Fibroblast of lung (primary cell): ENCODE measurements at regions not wholly inside any gene's neighbourhood (a gene's known extent, or its start where the extent isn't known, plus 50 kb on each side); places are given as distances from the start of the nearest gene placed in this dataset.
A peak's percentile ranks its signal among the peaks of the same experiment; 100 is the strongest.
"Not testable (repeated sequence)": the region's sequence is repeated elsewhere in the genome, so short reads cannot be mapped to it uniquely, and the experiment has no call there.

Experiments used
- DNase-seq, 2 donors: peaks; one replicate each; pipeline versions ENCODE4 v3.0.0 to v3.0.0-alpha.2; 2010; ENCODE audit warnings: low read depth in 2 of 2
- H2AFZ ChIP-seq: 2 replicates; pipeline ENCODE4 v1.5.1; 2012; ENCODE audit warnings: low read length, control low read depth, inconsistent platforms
- H3K27ac ChIP-seq: 2 replicates; pipeline ENCODE4 v1.5.1; 2011; ENCODE audit warnings: low read length, control low read depth; ENCODE audit not compliant: insufficient read depth
- H3K27me3 ChIP-seq: 2 replicates; pipeline ENCODE4 v1.5.1; 2011; ENCODE audit warnings: mild to moderate bottlenecking, low read length; ENCODE audit not compliant: control insufficient read depth, insufficient read depth
- H3K36me3 ChIP-seq: 2 replicates; pipeline ENCODE4 v1.5.1; 2011; ENCODE audit warnings: low read length; ENCODE audit not compliant: control insufficient read depth, insufficient read depth
- H3K4me1 ChIP-seq: 2 replicates; pipeline ENCODE4 v1.5.1; 2011; ENCODE audit warnings: low read length; ENCODE audit not compliant: control insufficient read depth, insufficient read depth; ENCODE audit errors: extremely low read depth
- H3K4me2 ChIP-seq: 2 replicates; pipeline ENCODE4 v1.5.1; 2011; ENCODE audit warnings: low read length, control low read depth; ENCODE audit not compliant: insufficient read depth; ENCODE audit errors: extremely low read depth
- H3K4me3 ChIP-seq, 4 experiments: fragments of 200-600 bp in 1 of 4; sonication (generic) in 1 of 4; replicated peaks in 1 of 4; 2 replicates each; pipeline ENCODE4 v1.5.1; 2011 to 2016; ENCODE audit warnings: low read length in 4 of 4, low read depth in 3 of 4, mild to moderate bottlenecking in 3 of 4, control low read depth in 2 of 4, inconsistent platforms in 1 of 4, mixed read lengths in 1 of 4; ENCODE audit not compliant: insufficient read depth in 1 of 4; ENCODE audit errors: control extremely low read depth in 1 of 4
- H3K79me2 ChIP-seq: 2 replicates; pipeline ENCODE4 v1.5.1; 2012; ENCODE audit warnings: mild to moderate bottlenecking, low read length, inconsistent platforms; ENCODE audit not compliant: control insufficient read depth, insufficient read depth
- H3K9ac ChIP-seq: 2 replicates; pipeline ENCODE4 v1.5.1; 2011; ENCODE audit warnings: mild to moderate bottlenecking, low read length, control low read depth; ENCODE audit not compliant: insufficient read depth
- H3K9me3 ChIP-seq: 2 replicates; pipeline ENCODE4 v1.5.1; 2012; ENCODE audit warnings: low read depth, low read length; ENCODE audit not compliant: control insufficient read depth, insufficient read depth
- H4K20me1 ChIP-seq: 2 replicates; pipeline ENCODE4 v1.5.1; 2011; ENCODE audit warnings: low read length; ENCODE audit not compliant: control insufficient read depth, insufficient read depth; ENCODE audit errors: extremely low read depth
- CTCF ChIP-seq, 2 donors: IDR thresholded peaks in 1 of 2; conservative IDR thresholded peaks in 1 of 2; 1 replicate in 1 of 2; 2 replicates in 1 of 2; pipeline ENCODE4 v1.5.1; 2011 to 2012; ENCODE audit warnings: low read length in 2 of 2, control low read depth in 1 of 2, inconsistent platforms in 1 of 2, low read depth in 1 of 2, mild to moderate bottlenecking in 1 of 2
- EZH2 ChIP-seq: IDR thresholded peaks from 2 replicates; pipeline ENCODE4 v1.5.1; 2012; ENCODE audit warnings: low read length, control low read depth, mild to moderate bottlenecking; ENCODE audit errors: missing control alignments

- H4K20me1 ChIP-seq = no peaks in the 10 kb centered on the region
- H3K9me3 ChIP-seq = no peaks in the 10 kb centered on the region
- H3K27ac ChIP-seq = no peak overlapping the region
- H3K27me3 ChIP-seq = no peaks in the 10 kb centered on the region
- no peaks in the 10 kb centered on the region for H3K4me1 ChIP-seq
- no peak overlapping the region for H2AFZ ChIP-seq
- DNase-seq = no peak
- no peak overlapping the region for H3K9ac ChIP-seq
- no peak for TF ChIP-seq EZH2
- TF ChIP-seq CTCF (conservative IDR thresholded peaks at IDR 0.05 in 1 of 2, IDR thresholded peaks at IDR 0.05 in 1 of 2; ENCODE audit: low read depth in 1 of 2, low read length in 2 of 2) = no peak
- H3K4me3 ChIP-seq = no peak overlapping the region
- no peaks in the 10 kb centered on the region for H3K79me2 ChIP-seq
- H3K36me3 ChIP-seq = no peaks in the 10 kb centered on the region
- H3K4me2 ChIP-seq = no peak overlapping the region
Measured at GRCh38 chrX:40854242-40854641, 118.9 kb upstream of the MED14 start.

GRCh38 chrX:40855411-40855810, 120.1 kb upstream of the MED14 start:
- peak in 1 of 2 donors; percentile 41 for DNase-seq
- no peaks in the 10 kb centered on the region for H3K36me3 ChIP-seq

GRCh38 chrX:40855932-40856515, 120.7 kb upstream of the MED14 start:
- no peaks in the 10 kb centered on the region for H3K79me2 ChIP-seq
- no peak for DNase-seq
- no peak for TF ChIP-seq CTCF (conservative IDR thresholded peaks at IDR 0.05 in 1 of 2, IDR thresholded peaks at IDR 0.05 in 1 of 2; ENCODE audit: low read depth in 1 of 2, low read length in 2 of 2)
- no peak for TF ChIP-seq EZH2
- no peak overlapping the region for H3K9ac ChIP-seq
- H3K27me3 ChIP-seq = no peaks in the 10 kb centered on the region
- no peak overlapping the region for H3K27ac ChIP-seq
- H3K4me2 ChIP-seq = no peak overlapping the region
- no peaks in the 10 kb centered on the region for H3K9me3 ChIP-seq
- H2AFZ ChIP-seq = no peak overlapping the region
- no peaks in the 10 kb centered on the region for H3K36me3 ChIP-seq
- H3K4me1 ChIP-seq = no peaks in the 10 kb centered on the region
- H4K20me1 ChIP-seq = no peaks in the 10 kb centered on the region
- H3K4me3 ChIP-seq = no peak overlapping the region

More at GRCh38 chrX:40855411-40855810, 120.1 kb upstream of the MED14 start:
- no peaks in the 10 kb centered on the region for H3K79me2 ChIP-seq
- H3K27ac ChIP-seq = no peak overlapping the region
- no peak overlapping the region for H3K4me2 ChIP-seq
- no peaks in the 10 kb centered on the region for H3K4me1 ChIP-seq
- H3K9me3 ChIP-seq = no peaks in the 10 kb centered on the region
- H3K27me3 ChIP-seq = no peaks in the 10 kb centered on the region
- H3K9ac ChIP-seq = no peak overlapping the region
- no peaks in the 10 kb centered on the region for H4K20me1 ChIP-seq
- H3K4me3 ChIP-seq = no peak overlapping the region
- H2AFZ ChIP-seq = no peak overlapping the region
- TF ChIP-seq CTCF (conservative IDR thresholded peaks at IDR 0.05 in 1 of 2, IDR thresholded peaks at IDR 0.05 in 1 of 2; ENCODE audit: low read depth in 1 of 2, low read length in 2 of 2) (no peak), EZH2 (no peak)

- H4K20me1 ChIP-seq, DNase-seq, H3K27ac ChIP-seq, H3K9ac ChIP-seq, H3K36me3 ChIP-seq, H3K4me2 ChIP-seq, H3K9me3 ChIP-seq, H3K79me2 ChIP-seq, H2AFZ ChIP-seq, H3K4me3 ChIP-seq, H3K27me3 ChIP-seq, H3K4me1 ChIP-seq: not testable (repeated sequence)
Measured at GRCh38 chrX:40861952-40862554, 126.7 kb upstream of the MED14 start.

DNA sequence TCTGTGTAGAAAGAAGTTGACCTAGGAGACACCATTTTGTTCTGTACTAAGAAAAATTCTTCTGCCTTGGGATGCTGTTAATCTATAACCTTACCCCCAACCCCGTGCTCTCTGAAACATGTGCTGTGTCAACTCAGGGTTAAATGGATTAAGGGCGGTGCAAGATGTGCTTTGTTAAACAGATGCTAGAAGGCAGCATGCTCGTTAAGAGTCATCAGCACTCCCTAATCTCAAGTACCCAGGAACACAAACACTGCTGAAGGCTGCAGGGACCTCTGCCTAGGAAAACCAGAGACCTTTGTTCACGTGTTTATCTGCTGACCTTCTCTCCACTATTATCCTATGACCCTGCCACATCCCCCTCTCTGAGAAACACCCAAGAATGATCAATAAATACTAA, 127.9 kb upstream of the MED14 start:
- H3K4me1 ChIP-seq, H3K4me2 ChIP-seq, H3K4me3 ChIP-seq, H3K9ac ChIP-seq, H3K79me2 ChIP-seq, H3K9me3 ChIP-seq, DNase-seq, H3K36me3 ChIP-seq, H3K27ac ChIP-seq, H3K27me3 ChIP-seq, H4K20me1 ChIP-seq, H2AFZ ChIP-seq: not testable (repeated sequence)
